ENCODE measurements at regions not wholly inside any gene's neighbourhood (a gene's known extent, or its start where the extent isn't known, plus 50 kb on each side); places are given as distances from the start of the nearest gene placed in this dataset.
A peak's percentile ranks its signal among the peaks of the same experiment; 100 is the strongest.

DNA sequence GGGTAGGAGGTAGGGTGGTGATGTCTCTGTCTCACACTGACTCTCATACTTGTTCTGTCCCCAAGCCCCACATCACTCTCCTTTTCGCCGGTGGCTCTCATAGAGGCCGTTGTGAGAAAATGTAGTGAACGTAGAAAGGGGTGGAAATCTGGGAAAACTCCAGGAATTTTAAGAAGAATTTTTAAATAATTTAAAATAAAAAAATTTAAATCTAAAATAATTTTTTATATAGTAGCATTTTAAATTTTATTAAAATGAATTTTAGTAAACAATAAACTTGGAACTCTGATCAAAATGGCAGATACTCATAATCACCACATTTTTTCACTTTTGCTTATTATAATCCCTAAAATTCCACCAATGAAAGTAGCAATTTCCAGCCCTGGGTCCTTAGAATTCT, 473.6 kb upstream of the ZFHX3 start:
- DNase-seq, result no peak

- DNase-seq, result no peak
Measured at GRCh38 chr16:73515616-73516015, 467.7 kb upstream of the ZFHX3 start.

GRCh38 chr16:73510852-73511251, 462.9 kb upstream of the ZFHX3 start:
- no peak for DNase-seq

DNA sequence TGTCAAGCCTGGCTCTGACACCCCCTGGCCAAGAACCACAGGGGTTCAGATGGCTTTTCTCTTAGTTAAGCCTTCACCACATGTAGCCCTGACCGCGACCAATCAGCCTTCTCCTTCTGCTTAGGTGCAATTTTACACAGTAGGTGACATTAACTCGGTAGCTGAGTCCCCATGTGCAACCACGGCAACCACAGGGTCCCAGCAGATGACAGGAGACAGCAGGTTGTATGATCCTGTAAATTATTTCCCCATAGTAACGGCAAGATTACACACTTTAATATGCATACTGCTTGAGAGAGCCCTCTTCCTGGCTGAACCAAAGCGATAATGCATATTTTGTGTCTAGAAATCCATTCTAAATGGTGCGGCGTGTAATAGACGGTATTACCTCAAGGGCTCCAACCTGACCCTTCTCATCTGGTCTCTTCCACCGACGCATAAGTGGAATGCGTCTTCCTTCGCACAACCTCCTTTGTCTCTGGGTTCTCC, 458.7 kb upstream of the ZFHX3 start:
- DNase-seq, result peak; percentile 2 to 87 (median 56)

- DNase-seq, result no peak
Measured at GRCh38 chr16:73505577-73505976, 457.6 kb upstream of the ZFHX3 start.

DNA sequence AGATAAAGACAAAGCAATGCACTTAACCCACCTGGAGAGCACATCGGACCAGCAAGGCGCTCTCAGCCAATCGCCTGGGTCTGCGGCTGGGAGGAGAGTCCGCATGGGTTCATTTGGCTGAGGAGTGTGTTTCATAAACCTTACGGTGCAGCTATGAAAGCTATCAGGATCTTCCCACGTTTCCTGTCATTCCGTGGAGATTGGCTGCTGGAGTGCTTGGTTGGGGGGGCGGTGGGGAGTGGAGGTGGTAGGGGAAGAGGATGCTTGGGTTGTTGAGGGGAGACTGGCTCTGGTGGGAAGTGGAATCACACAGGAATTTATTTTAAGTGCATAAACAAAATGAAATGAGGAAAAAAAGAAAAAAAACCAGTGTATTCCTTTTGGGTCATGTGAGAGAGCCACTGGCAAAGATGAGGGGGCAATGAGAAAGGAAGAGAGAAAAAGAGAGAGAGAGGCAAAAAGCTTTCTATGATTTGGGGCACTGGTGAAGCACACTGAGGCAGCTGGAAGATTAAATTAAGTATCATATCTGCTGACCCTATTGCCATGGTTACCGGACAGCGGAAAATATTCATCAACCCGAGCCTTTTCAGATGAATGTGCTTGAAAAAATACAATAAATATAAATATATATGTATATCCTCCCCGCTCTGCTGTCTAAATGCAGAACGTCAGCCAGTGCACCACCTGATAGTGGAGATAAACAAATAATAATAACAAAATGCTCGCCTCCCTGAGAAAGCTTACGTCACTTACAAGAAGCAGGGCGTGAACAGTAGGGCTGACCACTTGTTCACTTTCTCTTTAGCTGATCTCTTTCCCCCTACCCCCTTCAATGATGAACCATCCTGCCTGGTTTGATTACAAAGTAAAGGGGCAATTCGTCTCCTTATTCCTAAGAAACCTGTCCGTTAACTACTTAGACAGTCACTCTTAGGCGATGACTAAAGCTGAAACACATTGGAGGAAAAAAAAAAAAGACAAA, 457.0 kb upstream of the ZFHX3 start:
- no peak for DNase-seq

GRCh38 chr16:73503093-73503492, 455.2 kb upstream of the ZFHX3 start:
- no peak for DNase-seq

- no peak for DNase-seq
Measured at GRCh38 chr16:73499276-73499675, 451.3 kb upstream of the ZFHX3 start.

- no peak for DNase-seq
Measured at GRCh38 chr16:73485880-73486279, 438.0 kb upstream of the ZFHX3 start.

GRCh38 chr16:73483934-73484711, 436.2 kb upstream of the ZFHX3 start:
- DNase-seq, result no peak

DNA sequence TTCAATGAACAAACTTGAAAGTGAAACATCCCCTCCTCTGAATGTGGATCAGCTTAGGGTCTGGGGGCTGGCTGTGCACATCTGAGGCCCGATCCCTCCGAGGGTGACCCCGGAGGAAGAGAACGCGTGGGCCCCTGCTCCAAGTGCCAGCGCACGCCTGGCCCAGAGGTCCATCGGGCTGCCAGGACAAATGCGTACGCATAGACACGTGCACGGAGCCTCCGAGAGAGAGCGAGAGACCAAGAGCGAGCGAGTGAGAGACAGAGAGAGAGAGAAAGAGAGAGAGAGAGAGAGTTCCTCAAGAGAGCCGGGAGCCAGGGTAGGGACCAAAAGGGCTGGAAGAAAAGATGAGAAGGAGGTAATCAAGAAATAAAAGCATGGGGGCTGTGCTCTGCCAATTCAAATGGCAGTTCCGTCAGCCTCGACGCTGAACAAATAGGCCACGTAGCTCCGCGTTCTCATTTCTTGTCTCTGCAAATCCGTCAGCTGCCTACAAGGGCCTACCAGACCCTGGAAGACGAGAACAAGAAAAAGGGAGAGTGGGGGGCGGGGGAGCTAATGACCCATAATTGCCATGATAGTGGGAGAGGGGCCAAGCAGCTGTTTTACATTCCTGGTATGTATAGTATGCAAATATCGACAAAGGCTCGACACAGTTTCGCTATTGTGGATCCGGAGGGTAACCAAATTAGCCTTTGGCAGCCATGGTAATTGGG, 435.3 kb upstream of the ZFHX3 start:
- no peak for DNase-seq

DNA sequence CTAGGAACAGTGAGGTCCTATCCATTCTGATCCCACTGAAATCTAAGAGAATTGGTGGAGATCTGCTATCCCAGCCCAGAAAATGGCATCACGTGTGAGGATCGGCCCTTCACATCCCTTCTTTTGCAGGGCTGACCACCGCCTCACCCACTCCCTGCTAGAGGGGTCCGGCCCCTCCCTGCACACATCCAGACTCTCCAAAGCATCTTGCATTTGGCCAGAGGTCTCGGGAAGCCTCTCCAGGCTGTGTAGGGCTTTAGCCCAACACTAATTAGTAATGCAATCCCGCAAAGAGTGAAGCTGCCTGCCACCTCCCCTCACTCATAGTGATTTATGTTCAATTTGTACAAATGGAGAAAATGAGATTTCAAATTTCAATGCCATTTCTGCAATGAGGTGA, 434.4 kb upstream of the ZFHX3 start:
- peak in 1 of 3 experiments; percentile 7 for DNase-seq

- DNase-seq, result peak in 1 of 3 experiments; percentile 18
Measured at GRCh38 chr16:73480381-73480780, 432.5 kb upstream of the ZFHX3 start.

- DNase-seq, result no peak
Measured at GRCh38 chr16:73473713-73474112, 425.8 kb upstream of the ZFHX3 start.

GRCh38 chr16:73464834-73465233, 416.9 kb upstream of the ZFHX3 start:
- DNase-seq, result peak in 1 of 3 experiments; percentile 14

- no peak for DNase-seq
Measured at GRCh38 chr16:73459586-73459985, 411.7 kb upstream of the ZFHX3 start.

- DNase-seq, result no peak
Measured at GRCh38 chr16:73457851-73458250, 409.9 kb upstream of the ZFHX3 start.

- no peak for DNase-seq
Measured at GRCh38 chr16:73448970-73449369, 401.0 kb upstream of the ZFHX3 start.

- DNase-seq, result no peak
Measured at GRCh38 chr16:73447846-73448245, 399.9 kb upstream of the ZFHX3 start.

- no peak for DNase-seq
Measured at GRCh38 chr16:73434621-73435020, 386.7 kb upstream of the ZFHX3 start.

- DNase-seq, result no peak
Measured at GRCh38 chr16:73433731-73434307, 385.9 kb upstream of the ZFHX3 start.

Data from NCI-H1417 (cell line).